ENCODE measurements at regions not wholly inside any gene's neighbourhood (a gene's known extent, or its start where the extent isn't known, plus 50 kb on each side); places are given as distances from the start of the nearest gene placed in this dataset.
A peak's percentile ranks its signal among the peaks of the same experiment; 100 is the strongest.
"Not testable (repeated sequence)": the region's sequence is repeated elsewhere in the genome, so short reads cannot be mapped to it uniquely, and the experiment has no call there.

GRCh38 chr2:224650815-224651439 is 65.2 kb downstream of the CCDC195 start:
- DNase-seq (ENCODE audit: low read depth) = peak; percentile 16
- peak; percentile 79 for TF ChIP-seq CTCF (IDR thresholded peaks at IDR 0.05; ENCODE audit: control insufficient read depth, insufficient read depth, low read depth, low read length, missing control alignments)
- no peak overlapping the region for H3K4me3 ChIP-seq (ENCODE audit: control insufficient read depth, low read depth, low read length)

GRCh38 chr2:224647684-224648083 is 62.5 kb upstream of the CUL3 start:
- not testable (repeated sequence) for H3K4me3 ChIP-seq (ENCODE audit: control insufficient read depth, low read depth, low read length); DNase-seq (ENCODE audit: low read depth)

- DNase-seq (ENCODE audit: low read depth) = no peak
- H3K4me3 ChIP-seq (ENCODE audit: control insufficient read depth, low read depth, low read length) = no peak overlapping the region
- peak; percentile 67 for TF ChIP-seq CTCF (IDR thresholded peaks at IDR 0.05; ENCODE audit: control insufficient read depth, insufficient read depth, low read depth, low read length, missing control alignments)
Observed at GRCh38 chr2:224646242-224646846, 61.2 kb upstream of the CUL3 start.

- H3K4me3 ChIP-seq (ENCODE audit: control insufficient read depth, low read depth, low read length) = no peak overlapping the region
- no peak for TF ChIP-seq CTCF (IDR thresholded peaks at IDR 0.05; ENCODE audit: control insufficient read depth, insufficient read depth, low read depth, low read length, missing control alignments)
- DNase-seq (ENCODE audit: low read depth) = no peak
Observed at GRCh38 chr2:224645722-224646121, 60.6 kb upstream of the CUL3 start.

- DNase-seq (ENCODE audit: low read depth) = no peak
- TF ChIP-seq CTCF (IDR thresholded peaks at IDR 0.05; ENCODE audit: control insufficient read depth, insufficient read depth, low read depth, low read length, missing control alignments) = no peak
- no peak overlapping the region for H3K4me3 ChIP-seq (ENCODE audit: control insufficient read depth, low read depth, low read length)
Observed at GRCh38 chr2:224640679-224641078, 55.5 kb upstream of the CUL3 start.

GRCh38 chr2:224638301-224638823 is 53.2 kb upstream of the CUL3 start:
- no peak overlapping the region for H3K4me3 ChIP-seq (ENCODE audit: control insufficient read depth, low read depth, low read length)
- no peak for DNase-seq (ENCODE audit: low read depth)
- no peak for TF ChIP-seq CTCF (IDR thresholded peaks at IDR 0.05; ENCODE audit: control insufficient read depth, insufficient read depth, low read depth, low read length, missing control alignments)
